ENCODE measurements at regions not wholly inside any gene's neighbourhood (a gene's known extent, or its start where the extent isn't known, plus 50 kb on each side); places are given as distances from the start of the nearest gene placed in this dataset.

DNA sequence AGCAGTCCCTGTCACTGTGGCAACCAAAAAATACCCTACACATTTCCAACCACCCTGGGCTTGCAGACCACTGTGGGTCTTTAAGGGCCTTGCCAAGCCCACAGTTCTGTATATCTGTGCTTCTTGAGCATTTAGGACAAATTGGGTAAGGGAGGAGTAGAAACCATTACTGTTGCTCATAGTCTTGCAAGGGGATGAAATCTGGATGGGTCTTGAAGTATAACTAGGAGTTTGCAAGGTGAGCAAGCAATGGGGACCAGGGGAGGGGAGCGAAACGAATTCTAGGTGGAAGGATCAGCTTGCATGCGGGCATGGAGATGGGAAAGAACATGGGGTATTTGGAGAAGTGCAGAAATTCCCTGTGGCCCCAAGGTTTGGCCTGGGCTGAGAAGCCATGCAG lies 202.9 kb downstream of the RAB11FIP4 start:
- no peak overlapping the region for H3K4me3 Mint-ChIP-seq
- no peaks in the 10 kb centered on the region for H3K27me3 Mint-ChIP-seq
- no peak overlapping the region for H3K27ac ChIP-seq (ENCODE audit: low read length in 2 of 2)
- TF ChIP-seq, protein P1, sequence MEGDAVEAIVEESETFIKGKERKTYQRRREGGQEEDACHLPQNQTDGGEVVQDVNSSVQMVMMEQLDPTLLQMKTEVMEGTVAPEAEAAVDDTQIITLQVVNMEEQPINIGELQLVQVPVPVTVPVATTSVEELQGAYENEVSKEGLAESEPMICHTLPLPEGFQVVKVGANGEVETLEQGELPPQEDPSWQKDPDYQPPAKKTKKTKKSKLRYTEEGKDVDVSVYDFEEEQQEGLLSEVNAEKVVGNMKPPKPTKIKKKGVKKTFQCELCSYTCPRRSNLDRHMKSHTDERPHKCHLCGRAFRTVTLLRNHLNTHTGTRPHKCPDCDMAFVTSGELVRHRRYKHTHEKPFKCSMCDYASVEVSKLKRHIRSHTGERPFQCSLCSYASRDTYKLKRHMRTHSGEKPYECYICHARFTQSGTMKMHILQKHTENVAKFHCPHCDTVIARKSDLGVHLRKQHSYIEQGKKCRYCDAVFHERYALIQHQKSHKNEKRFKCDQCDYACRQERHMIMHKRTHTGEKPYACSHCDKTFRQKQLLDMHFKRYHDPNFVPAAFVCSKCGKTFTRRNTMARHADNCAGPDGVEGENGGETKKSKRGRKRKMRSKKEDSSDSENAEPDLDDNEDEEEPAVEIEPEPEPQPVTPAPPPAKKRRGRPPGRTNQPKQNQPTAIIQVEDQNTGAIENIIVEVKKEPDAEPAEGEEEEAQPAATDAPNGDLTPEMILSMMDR (IDR thresholded peaks at IDR 0.05): no peak
- TF ChIP-seq EZH2 (IDR thresholded peaks at IDR 0.05; ENCODE audit: borderline replicate concordance, insufficient read depth, low read depth, low read length, poor library complexity, severe bottlenecking): no peak
- H3K4me1 Mint-ChIP-seq: peaks cover 34% of the 10 kb centered on the region
- no peaks in the 10 kb centered on the region for H3K36me3 ChIP-seq (replicated peaks in 1 of 2; ENCODE audit: control extremely low read depth in 1 of 2, control insufficient read depth in 1 of 2, extremely low read depth in 1 of 2, insufficient read depth in 2 of 2, low read length in 1 of 2)
- H3K9me3 ChIP-seq (ENCODE audit: control extremely low read depth in 1 of 3, control insufficient read depth in 2 of 3, insufficient read depth in 1 of 3, low read length in 2 of 3): no peaks in the 10 kb centered on the region
- H3K4me3 ChIP-seq (ENCODE audit: control extremely low read depth in 1 of 5, extremely low read depth in 1 of 5, insufficient read depth in 1 of 5, low read depth in 2 of 5, low read length in 4 of 5): no peak overlapping the region
- CTCF ChIA-PET: no interaction called here
- H3K4me1 ChIP-seq (ENCODE audit: control insufficient read depth in 2 of 2, insufficient read depth in 2 of 2, low read length in 2 of 2): peaks cover 19 to 24% of the 10 kb centered on the region in 2 donors
- no peak overlapping the region for H3K4me2 ChIP-seq (replicated peaks; ENCODE audit: low read depth, low read length, poor library complexity, severe bottlenecking)
- ATAC-seq (ENCODE audit: low read depth) (no peak), DNase-seq (no peak)
- intact Hi-C loops (cut with micrococcal nuclease): no loop called here
- no peaks in the 10 kb centered on the region for H4K20me1 ChIP-seq (ENCODE audit: control insufficient read depth, insufficient read depth, low read length, poor library complexity, severe bottlenecking)
- no peaks in the 10 kb centered on the region for H3K27me3 ChIP-seq (replicated peaks in 1 of 4; ENCODE audit: control extremely low read depth in 1 of 4, control insufficient read depth in 3 of 4, insufficient read depth in 4 of 4, low read length in 3 of 4)
- no peaks in the 10 kb centered on the region for H3K9me3 Mint-ChIP-seq (ENCODE audit: insufficient read depth)
- POLR2A ChIA-PET: no interaction called here
- no peak overlapping the region for H2AFZ ChIP-seq (ENCODE audit: insufficient read depth, low read depth, low read length, poor library complexity, severe bottlenecking)
- WGBS (ENCODE audit: insufficient coverage): 96% methylated on average over 3 of the region's 3 CpGs
- no peak overlapping the region for H3K27ac Mint-ChIP-seq
- H3K9ac ChIP-seq (ENCODE audit: low read length): no peak overlapping the region
- H3K79me2 ChIP-seq (ENCODE audit: control insufficient read depth, insufficient read depth, low read length): no peaks in the 10 kb centered on the region

GRCh38 chr17:31593806-31594205 lies 202.3 kb downstream of the RAB11FIP4 start:
- POLR2A ChIA-PET: no interaction called here
- ATAC-seq (ENCODE audit: low read depth) (no peak), DNase-seq (no peak)
- H2AFZ ChIP-seq (ENCODE audit: insufficient read depth, low read depth, low read length, poor library complexity, severe bottlenecking): no peak overlapping the region
- no peak overlapping the region for H3K4me2 ChIP-seq (replicated peaks; ENCODE audit: low read depth, low read length, poor library complexity, severe bottlenecking)
- no peak overlapping the region for H3K9ac ChIP-seq (ENCODE audit: low read length)
- no peak overlapping the region for H3K4me3 ChIP-seq (ENCODE audit: control extremely low read depth in 1 of 5, extremely low read depth in 1 of 5, insufficient read depth in 1 of 5, low read depth in 2 of 5, low read length in 4 of 5)
- Mint-ChIP-seq H3K9me3 (ENCODE audit: insufficient read depth) (no peaks in the 10 kb centered on the region), H3K4me1 (peaks cover 34% of the 10 kb centered on the region), H3K4me3 (no peak overlapping the region), H3K27me3 (no peaks in the 10 kb centered on the region), H3K27ac (no peak overlapping the region)
- no peaks in the 10 kb centered on the region for H3K27me3 ChIP-seq (replicated peaks in 1 of 4; ENCODE audit: control extremely low read depth in 1 of 4, control insufficient read depth in 3 of 4, insufficient read depth in 4 of 4, low read length in 3 of 4)
- TF ChIP-seq, protein P1 (IDR thresholded peaks at IDR 0.05): no peak
- TF ChIP-seq EZH2 (IDR thresholded peaks at IDR 0.05; ENCODE audit: borderline replicate concordance, insufficient read depth, low read depth, low read length, poor library complexity, severe bottlenecking): no peak
- WGBS (ENCODE audit: insufficient coverage): 96% methylated on average over 7 of the region's 7 CpGs
- intact Hi-C loops (cut with micrococcal nuclease): no loop called here
- H3K79me2 ChIP-seq (ENCODE audit: control insufficient read depth, insufficient read depth, low read length): no peaks in the 10 kb centered on the region
- H3K27ac ChIP-seq (ENCODE audit: low read length in 2 of 2): no peak overlapping the region
- no peaks in the 10 kb centered on the region for H4K20me1 ChIP-seq (ENCODE audit: control insufficient read depth, insufficient read depth, low read length, poor library complexity, severe bottlenecking)
- H3K36me3 ChIP-seq (replicated peaks in 1 of 2; ENCODE audit: control extremely low read depth in 1 of 2, control insufficient read depth in 1 of 2, extremely low read depth in 1 of 2, insufficient read depth in 2 of 2, low read length in 1 of 2): no peaks in the 10 kb centered on the region
- CTCF ChIA-PET: no interaction called here
- H3K9me3 ChIP-seq (ENCODE audit: control extremely low read depth in 1 of 3, control insufficient read depth in 2 of 3, insufficient read depth in 1 of 3, low read length in 2 of 3): no peaks in the 10 kb centered on the region
- H3K4me1 ChIP-seq (ENCODE audit: control insufficient read depth in 2 of 2, insufficient read depth in 2 of 2, low read length in 2 of 2): peaks cover 19 to 24% of the 10 kb centered on the region in 2 donors
